K562 (cell line): ENCODE measurements at regions not wholly inside any gene's neighbourhood (a gene's known extent, or its start where the extent isn't known, plus 50 kb on each side); places are given as distances from the start of the nearest gene placed in this dataset.

Experiments
- ATAC-seq: fragments of 200-7000 bp; cut with Tn5 transposase; 3 replicates; pipeline ENCODE4 v1.9.1; 2020; ENCODE audit warnings: moderate library complexity
- BruUV-seq: library from RNA; stranded (reverse); fragments of 400-500 nt; replicated peaks from 2 replicates; lab custom pipeline; 2021; lab: Mats Ljungman, UMichigan
- CTCF ChIA-PET: fragments of 300-600 bp; formaldehyde crosslinking; extraction: SDS; loops from one replicate; lab custom pipeline; 2021; ENCODE audit warnings: low intra/inter-chr PET ratio; lab: Yijun Ruan, JAX
- POLR2A ChIA-PET: fragments of 300-600, 350-650 bp; sonication (Branson Sonifier 250); formaldehyde crosslinking; extraction: SDS; loops from one replicate; lab custom pipeline; 2021; ENCODE audit warnings: antibody characterized with exemption, inconsistent platforms; lab: Yijun Ruan, JAX
- DNase-seq, 4 experiments: peaks; one replicate each; pipeline versions ENCODE4 v3.0.0 to v3.0.0-alpha.2; 2011 to 2018; ENCODE audit warnings: low spot score in 3 of 4, mixed read lengths in 3 of 4; ENCODE audit errors: extremely low read depth in 1 of 4
- FAIRE-seq: peaks from 2 replicates; lab custom pipeline; 2011; peaks lifted over from hg19 to GRCh38; lab: Jason Lieb, UNC
- H2AFZ ChIP-seq: 2 replicates; pipeline ENCODE4 v1.6.0; 2011; ENCODE audit warnings: low read depth, low read length, control low read depth, inconsistent platforms
- H3K27ac ChIP-seq: fragments of 200-600 bp; 3 replicates; pipeline ENCODE4 v1.8.0; 2011; ENCODE audit warnings: low read depth, mild to moderate bottlenecking, control low read depth, inconsistent platforms, low read length, moderate library complexity, mixed read lengths; ENCODE audit errors: extremely low read depth
- H3K27me3 ChIP-seq, 2 experiments: fragments of 300-600 bp in 1 of 2; 2 replicates in 1 of 2; 3 replicates in 1 of 2; pipeline versions ENCODE4 v1.6.0 to v1.8.0; 2011; ENCODE audit warnings: inconsistent platforms in 2 of 2, low read length in 2 of 2, mild to moderate bottlenecking in 1 of 2, mixed read lengths in 1 of 2, moderate library complexity in 1 of 2; ENCODE audit not compliant: control insufficient read depth in 2 of 2, insufficient read depth in 2 of 2
- H3K36me3 ChIP-seq: fragments of 300-600 bp; 3 replicates; pipeline ENCODE4 v1.8.0; 2011; ENCODE audit warnings: mild to moderate bottlenecking, low read length, inconsistent platforms; ENCODE audit not compliant: control insufficient read depth, insufficient read depth
- H3K4me1 ChIP-seq, 2 experiments: fragments of 200-600 bp in 1 of 2; replicated peaks in 1 of 2; 2 replicates in 1 of 2; 3 replicates in 1 of 2; pipeline versions ENCODE4 v1.5.1 to v1.8.0; 2011; ENCODE audit warnings: inconsistent platforms in 2 of 2, low read length in 2 of 2, mild to moderate bottlenecking in 1 of 2, mixed read lengths in 1 of 2, moderate library complexity in 1 of 2; ENCODE audit not compliant: control insufficient read depth in 2 of 2, insufficient read depth in 2 of 2
- H3K4me2 ChIP-seq: 2 replicates; pipeline ENCODE4 v1.6.1; 2011; ENCODE audit warnings: low read length, control low read depth, inconsistent platforms, mixed read lengths; ENCODE audit not compliant: insufficient read depth
- H3K4me3 ChIP-seq: fragments of 200-600 bp; sonication (generic), shearing (Covaris generic); 2 replicates; pipeline ENCODE4 v1.5.1; 2016; ENCODE audit warnings: control low read depth, inconsistent platforms
- H3K79me2 ChIP-seq: fragments of 200-600 bp; 3 replicates; pipeline ENCODE4 v1.8.0; 2011; ENCODE audit warnings: low read length, inconsistent platforms; ENCODE audit not compliant: control insufficient read depth, insufficient read depth
- H3K9ac ChIP-seq, 2 experiments: 2 replicates each; pipeline versions ENCODE4 v1.6.0 to v1.6.1; 2011; ENCODE audit warnings: low read depth in 2 of 2, low read length in 2 of 2, control low read depth in 1 of 2, inconsistent platforms in 1 of 2, mild to moderate bottlenecking in 1 of 2, mixed read lengths in 1 of 2; ENCODE audit not compliant: insufficient read depth in 1 of 2
- H3K9me1 ChIP-seq: one replicate; pipeline ENCODE4 v1.6.0; 2011; ENCODE audit warnings: inconsistent platforms, mild to moderate bottlenecking, low read length, moderate library complexity; ENCODE audit not compliant: control insufficient read depth, insufficient read depth
- H3K9me3 ChIP-seq: replicated peaks from 2 replicates; pipeline ENCODE4 v1.5.1; 2011; ENCODE audit warnings: low read depth, low read length, inconsistent platforms; ENCODE audit not compliant: control insufficient read depth, insufficient read depth
- H4K20me1 ChIP-seq: replicated peaks from 2 replicates; pipeline ENCODE4 v1.6.1; 2011; ENCODE audit warnings: low read length, inconsistent platforms, mixed read lengths; ENCODE audit not compliant: control insufficient read depth, insufficient read depth
- AFF4 ChIP-seq: sonication (generic); formaldehyde crosslinking; IDR thresholded peaks from 2 replicates; pipeline ENCODE4 v1.8.0; 2023; ENCODE audit warnings: mild to moderate bottlenecking, missing genetic modification reagents
- BRF1 ChIP-seq: IDR thresholded peaks from 3 replicates; pipeline ENCODE4 v1.6.1; 2011; ENCODE audit warnings: borderline replicate concordance, mild to moderate bottlenecking; ENCODE audit not compliant: insufficient read length; ENCODE audit errors: extremely low read depth
- E4F1 ChIP-seq: fragments of 250-450 bp; sonication (Bioruptor Pico); IDR thresholded peaks from 2 replicates; pipeline ENCODE4 v1.5.0; 2021; ENCODE audit warnings: mild to moderate bottlenecking, borderline replicate concordance
- FOXJ2 ChIP-seq: fragments of 200-800 bp; sonication (Bioruptor generic); IDR thresholded peaks from 2 replicates; pipeline ENCODE4 v1.6.1; 2016; ENCODE audit warnings: missing genetic modification characterization, missing compliant biosample characterization
- KLF1 ChIP-seq: fragments of 450-650 bp; IDR thresholded peaks from 2 replicates; pipeline ENCODE4 v1.6.1; 2016; ENCODE audit warnings: missing genetic modification characterization, missing compliant biosample characterization
- SMARCE1 ChIP-seq: fragments of 450-650 bp; IDR thresholded peaks from 2 replicates; pipeline ENCODE4 v1.7.1; 2016; ENCODE audit warnings: mild to moderate bottlenecking
- ZNF445 ChIP-seq: fragments of 250-450 bp; sonication (Bioruptor Pico); IDR thresholded peaks from 2 replicates; pipeline ENCODE4 v1.4.0; 2020; ENCODE audit warnings: low read depth, mild to moderate bottlenecking, moderate library complexity
- WGBS: fragments of 100-300 bp; shearing (Covaris generic); methylation state at CpG from one replicate; pipeline ENCODE4 v1.1.6; 2016; ENCODE audit warnings: low coverage, mixed read lengths; ENCODE audit not compliant: insufficient coverage; ENCODE audit errors: missing lambda C conversion rate; 5-methylcytosine and 5-hydroxymethylcytosine counted together
- in situ Hi-C: fragments of 300-500 bp; cut with MboI; formaldehyde crosslinking; loops from 4 replicates; pipeline ENCODE4 v1.15.0; 2018; ENCODE audit warnings: inconsistent platforms, mixed read lengths
- intact Hi-C: fragments of 100-400 bp; cut with micrococcal nuclease; formaldehyde crosslinking; loops from 2 replicates; pipeline ENCODE4 v1.14.2; 2022

- in situ Hi-C loops = no loop called here
- no peaks in the 10 kb centered on the region for H3K4me1 ChIP-seq
These were observed 1559.7 kb upstream of the AGA start for GRCh38 chr4:179001918-179002317.

More at GRCh38 chr4:179001918-179002317, 1559.7 kb upstream of the AGA start:
- H3K27ac ChIP-seq = no peak overlapping the region
- H3K9ac ChIP-seq = no peak overlapping the region
- TF ChIP-seq ZNF445 (CRISPR knock-in tag) = no peak
- TF ChIP-seq E4F1 (CRISPR knock-in tag) = no peak
- TF ChIP-seq KLF1 (tag) = no peak
- TF ChIP-seq SMARCE1 = no peak
- no peak for TF ChIP-seq AFF4 (CRISPR knock-in tag)
- TF ChIP-seq FOXJ2 = no peak
- no peak for TF ChIP-seq BRF1
- FAIRE-seq = no peak
- DNase-seq = no peak
- no TSS peak for BruUV-seq
- no peaks in the 10 kb centered on the region for H4K20me1 ChIP-seq
- peaks cover 2% of the 10 kb centered on the region; the same call in 1 of the 2 replicates for H3K9me3 ChIP-seq
- no peak for ATAC-seq
- ChIA-PET POLR2A (no interaction called here), CTCF (no interaction called here)
- H3K4me2 ChIP-seq = no peak overlapping the region
- 6% methylated on average over 1 of the region's 1 CpG for WGBS
- H3K36me3 ChIP-seq = no peaks in the 10 kb centered on the region
- no peaks in the 10 kb centered on the region for H3K79me2 ChIP-seq
- H3K9me1 ChIP-seq = no peaks in the 10 kb centered on the region
- intact Hi-C loops = no loop called here
- H2AFZ ChIP-seq = no peak overlapping the region
- H3K27me3 ChIP-seq = no peaks in the 10 kb centered on the region
- no peak overlapping the region for H3K4me3 ChIP-seq
